ENCODE measurements at regions not wholly inside any gene's neighbourhood (a gene's known extent, or its start where the extent isn't known, plus 50 kb on each side); places are given as distances from the start of the nearest gene placed in this dataset.

DNA sequence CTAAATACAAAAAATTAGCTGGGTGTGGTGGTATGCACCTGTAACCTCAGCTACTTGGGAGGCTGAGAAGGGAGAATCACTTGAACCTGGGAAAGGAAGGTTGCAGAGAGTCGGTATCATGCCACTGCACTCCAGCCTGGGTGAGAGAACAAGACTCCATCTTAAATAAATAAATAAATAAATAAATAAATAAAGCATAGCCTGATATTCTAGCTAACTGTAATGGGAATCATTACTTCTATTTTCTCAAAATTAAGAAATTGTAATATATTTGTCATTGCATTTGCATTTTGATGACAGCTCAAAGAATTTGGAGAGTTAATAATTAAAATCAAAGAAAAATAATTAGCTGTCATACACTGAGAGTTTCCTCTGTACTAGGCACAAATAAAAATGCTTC lies 561.1 kb downstream of the EFNB2 start:
- DNase-seq (ENCODE audit: low spot score in 2 of 2), result no peak
- intact Hi-C loops (cut with DNase I; ENCODE audit: low total_unique reads), result no loop called here
- H3K4me3 ChIP-seq (ENCODE audit: low read depth, poor library complexity, severe bottlenecking), result no peak overlapping the region
- no peak for TF ChIP-seq POLR2A (IDR thresholded peaks at IDR 0.05)
- TF ChIP-seq, protein P1, sequence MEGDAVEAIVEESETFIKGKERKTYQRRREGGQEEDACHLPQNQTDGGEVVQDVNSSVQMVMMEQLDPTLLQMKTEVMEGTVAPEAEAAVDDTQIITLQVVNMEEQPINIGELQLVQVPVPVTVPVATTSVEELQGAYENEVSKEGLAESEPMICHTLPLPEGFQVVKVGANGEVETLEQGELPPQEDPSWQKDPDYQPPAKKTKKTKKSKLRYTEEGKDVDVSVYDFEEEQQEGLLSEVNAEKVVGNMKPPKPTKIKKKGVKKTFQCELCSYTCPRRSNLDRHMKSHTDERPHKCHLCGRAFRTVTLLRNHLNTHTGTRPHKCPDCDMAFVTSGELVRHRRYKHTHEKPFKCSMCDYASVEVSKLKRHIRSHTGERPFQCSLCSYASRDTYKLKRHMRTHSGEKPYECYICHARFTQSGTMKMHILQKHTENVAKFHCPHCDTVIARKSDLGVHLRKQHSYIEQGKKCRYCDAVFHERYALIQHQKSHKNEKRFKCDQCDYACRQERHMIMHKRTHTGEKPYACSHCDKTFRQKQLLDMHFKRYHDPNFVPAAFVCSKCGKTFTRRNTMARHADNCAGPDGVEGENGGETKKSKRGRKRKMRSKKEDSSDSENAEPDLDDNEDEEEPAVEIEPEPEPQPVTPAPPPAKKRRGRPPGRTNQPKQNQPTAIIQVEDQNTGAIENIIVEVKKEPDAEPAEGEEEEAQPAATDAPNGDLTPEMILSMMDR (IDR thresholded peaks at IDR 0.05), result no peak
- 92 to 94% methylated on average over 1 of the region's 1 CpG for WGBS, 2 donors

DNA sequence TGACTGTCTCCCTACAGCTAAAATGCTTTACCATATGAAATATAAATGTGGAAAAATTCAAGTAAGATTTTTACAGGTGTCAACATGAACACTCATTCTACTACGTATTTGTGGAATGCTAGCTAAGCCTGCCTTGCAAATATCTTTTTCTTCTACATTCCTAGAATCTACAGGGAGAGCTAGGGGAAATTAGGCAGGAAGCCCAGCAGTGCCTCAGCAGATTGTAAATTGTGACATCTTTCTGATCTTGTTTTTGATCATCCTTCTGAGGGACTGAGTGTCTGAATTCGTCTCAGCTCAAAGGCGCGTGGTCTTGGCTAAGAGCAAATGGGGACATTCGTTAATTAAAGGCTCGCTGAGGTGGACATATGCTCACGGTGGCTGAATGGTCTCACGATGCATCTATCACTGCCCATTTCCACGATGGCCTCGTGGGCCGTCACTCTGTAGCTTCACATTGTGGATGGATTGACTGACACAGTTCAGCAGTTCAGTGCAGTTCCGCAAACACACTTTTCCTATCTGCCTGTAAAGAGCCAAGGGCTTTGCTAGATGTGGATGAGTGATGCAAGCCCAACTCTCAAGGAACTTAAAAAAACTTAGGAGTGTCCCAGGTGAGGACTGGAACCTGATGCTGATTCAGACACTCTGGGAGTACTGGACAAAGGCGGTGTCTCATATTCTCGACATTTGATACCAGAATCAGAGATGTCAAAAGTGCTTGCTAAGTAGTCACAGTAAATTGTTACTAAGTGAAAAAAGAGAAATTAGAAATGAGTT lies 562.5 kb downstream of the EFNB2 start:
- H3K4me3 ChIP-seq (ENCODE audit: low read depth, poor library complexity, severe bottlenecking), result no peak overlapping the region
- TF ChIP-seq, protein P1 (IDR thresholded peaks at IDR 0.05), result no peak
- TF ChIP-seq POLR2A (IDR thresholded peaks at IDR 0.05), result no peak
- DNase-seq (ENCODE audit: low spot score in 2 of 2), result no peak
- intact Hi-C loops (cut with DNase I; ENCODE audit: low total_unique reads), result no loop called here
- 48 to 49% methylated on average over 14 of the region's 14 CpGs for WGBS, 2 donors

DNA sequence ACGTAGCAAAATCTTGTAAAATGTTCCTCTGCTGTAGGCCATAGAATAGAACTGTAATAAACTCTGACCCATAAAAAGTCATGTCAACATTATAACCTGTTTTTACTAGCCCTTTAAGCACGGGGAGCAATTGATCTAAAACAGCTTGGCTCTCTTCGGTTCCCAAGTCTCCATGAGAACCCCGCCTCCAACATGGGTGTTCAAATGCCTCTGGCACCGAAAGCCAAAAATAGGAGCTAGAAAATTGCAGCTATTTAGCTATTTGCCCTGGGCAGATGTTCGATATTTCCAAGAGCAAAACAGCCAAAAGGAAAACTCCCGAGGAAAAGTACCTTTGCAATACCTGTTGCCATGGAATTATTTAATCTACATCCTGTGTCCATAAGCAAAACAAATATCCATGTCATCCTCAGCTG lies 563.1 kb downstream of the EFNB2 start:
- WGBS, 2 donors, result 18 to 26% methylated on average over 7 of the region's 7 CpGs
- no peak for DNase-seq (ENCODE audit: low spot score in 2 of 2)
- intact Hi-C loops (cut with DNase I; ENCODE audit: low total_unique reads), result no loop called here
- TF ChIP-seq, protein P1 (IDR thresholded peaks at IDR 0.05), result no peak
- TF ChIP-seq POLR2A (IDR thresholded peaks at IDR 0.05), result no peak
- no peak overlapping the region for H3K4me3 ChIP-seq (ENCODE audit: low read depth, poor library complexity, severe bottlenecking)

DNA sequence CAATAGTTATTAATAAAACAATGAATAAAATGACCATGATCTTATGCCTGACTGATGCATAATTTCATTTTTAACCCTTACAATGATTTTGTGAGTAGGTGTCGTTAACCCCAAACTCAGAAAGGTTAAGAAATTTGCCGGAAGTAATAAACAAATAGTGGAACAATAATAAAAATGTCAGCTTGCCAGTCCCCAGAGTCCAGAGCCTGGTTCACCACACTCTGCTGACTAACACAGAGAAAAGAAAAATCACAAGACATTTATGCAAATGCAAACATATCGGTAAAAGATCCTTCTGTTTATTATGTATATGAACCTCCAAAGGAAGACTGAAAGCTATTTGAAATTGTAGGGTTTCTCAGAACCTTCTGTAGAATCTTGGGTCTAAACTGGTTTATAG lies 563.7 kb downstream of the EFNB2 start:
- no peak for TF ChIP-seq POLR2A (IDR thresholded peaks at IDR 0.05)
- TF ChIP-seq, protein P1 (IDR thresholded peaks at IDR 0.05), result no peak
- intact Hi-C loops (cut with DNase I; ENCODE audit: low total_unique reads), result no loop called here
- DNase-seq (ENCODE audit: low spot score in 2 of 2), result no peak
- no peak overlapping the region for H3K4me3 ChIP-seq (ENCODE audit: low read depth, poor library complexity, severe bottlenecking)
- WGBS, 2 donors, result 41 to 55% methylated on average over 3 of the region's 3 CpGs

DNA sequence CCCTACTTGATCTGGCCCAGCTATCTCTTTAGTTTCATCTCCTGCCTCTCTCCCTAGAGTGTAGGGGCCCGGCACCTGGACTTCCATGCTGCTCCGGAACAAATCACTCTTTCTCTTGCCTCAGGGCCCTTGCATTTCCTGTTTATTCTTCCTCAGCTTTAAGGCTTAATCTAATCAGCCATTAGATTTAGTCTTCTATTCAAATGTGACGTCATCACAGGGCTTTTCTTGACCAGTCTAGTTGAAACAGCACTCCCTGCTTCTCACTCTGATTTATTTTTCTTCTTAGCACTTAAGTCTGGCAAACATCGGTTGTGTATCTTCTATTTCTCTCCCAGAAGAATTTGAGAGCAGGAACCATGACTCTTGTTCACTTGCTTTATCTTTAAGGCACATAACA lies 564.1 kb downstream of the EFNB2 start:
- TF ChIP-seq, protein P1 (IDR thresholded peaks at IDR 0.05), result no peak
- no peak for TF ChIP-seq POLR2A (IDR thresholded peaks at IDR 0.05)
- DNase-seq (ENCODE audit: low spot score in 2 of 2), result no peak
- WGBS, 2 donors, result 58 to 62% methylated on average over 4 of the region's 4 CpGs
- intact Hi-C loops (cut with DNase I; ENCODE audit: low total_unique reads), result no loop called here
- H3K4me3 ChIP-seq (ENCODE audit: low read depth, poor library complexity, severe bottlenecking), result no peak overlapping the region

DNA sequence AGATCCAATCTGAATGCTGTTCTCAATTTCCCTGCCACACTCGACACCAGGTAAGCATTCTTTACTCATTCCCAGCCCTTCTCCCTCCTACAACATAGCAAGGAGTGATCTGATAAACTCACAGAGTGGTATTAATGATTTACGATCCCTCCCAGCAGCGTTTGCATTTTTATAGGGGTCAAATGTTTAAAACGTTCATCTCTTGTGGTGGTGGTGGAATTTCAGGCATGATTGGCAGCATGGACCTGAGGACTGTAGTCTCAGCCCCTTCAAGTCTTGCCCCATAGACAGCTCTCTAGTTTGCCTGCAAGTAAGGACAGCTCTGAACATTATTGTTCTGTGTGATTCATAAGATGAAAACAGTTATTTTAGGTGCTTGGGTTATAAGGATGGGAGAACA lies 565.7 kb downstream of the EFNB2 start:
- DNase-seq (ENCODE audit: low spot score in 2 of 2), result no peak
- TF ChIP-seq POLR2A (IDR thresholded peaks at IDR 0.05), result no peak
- TF ChIP-seq, protein P1 (IDR thresholded peaks at IDR 0.05), result no peak
- H3K4me3 ChIP-seq (ENCODE audit: low read depth, poor library complexity, severe bottlenecking), result no peak overlapping the region
- WGBS, 2 donors, result 46 to 49% methylated on average over 4 of the region's 4 CpGs
- intact Hi-C loops (cut with DNase I; ENCODE audit: low total_unique reads), result no loop called here

All from lower leg skin (tissue), 4 donors.